HG02981 (cell line): ENCODE measurements at regions not wholly inside any gene's neighbourhood (a gene's known extent, or its start where the extent isn't known, plus 50 kb on each side); places are given as distances from the start of the nearest gene placed in this dataset.
"Not testable (repeated sequence)": the region's sequence is repeated elsewhere in the genome, so short reads cannot be mapped to it uniquely, and the experiment has no call there.

ENCODE experiments used
- ATAC-seq: cut with Tn5 transposase; IDR thresholded peaks from one replicate; pipeline ENCODE4 v1.9.1; 2021; ENCODE audit warnings: mild to moderate bottlenecking, moderate library complexity; ENCODE audit not compliant: unreplicated experiment

GRCh38 chr1:88474555-88475304 is 209.3 kb upstream of the PKN2 start:
- no peak for ATAC-seq

- no peak for ATAC-seq
These were observed 199.2 kb upstream of the PKN2 start for GRCh38 chr1:88484881-88485280.

- no peak for ATAC-seq
These were observed 195.8 kb upstream of the PKN2 start for GRCh38 chr1:88488237-88488636.

- no peak for ATAC-seq
These were observed 193.4 kb upstream of the PKN2 start for GRCh38 chr1:88490676-88491075.

- no peak for ATAC-seq
These were observed 184.4 kb upstream of the PKN2 start for GRCh38 chr1:88499671-88500070.

- no peak for ATAC-seq
These were observed 181.2 kb upstream of the PKN2 start for GRCh38 chr1:88502886-88503285.

- no peak for ATAC-seq
These were observed 180.4 kb upstream of the PKN2 start for GRCh38 chr1:88503646-88504045.

GRCh38 chr1:88504601-88505000 is 179.5 kb upstream of the PKN2 start:
- ATAC-seq, result no peak

- ATAC-seq, result no peak
These were observed 174.7 kb upstream of the PKN2 start for GRCh38 chr1:88509379-88509778.

GRCh38 chr1:88514544-88515060 is 169.5 kb upstream of the PKN2 start:
- ATAC-seq, result no peak

- ATAC-seq, result not testable (repeated sequence)
These were observed 166.6 kb upstream of the PKN2 start for GRCh38 chr1:88517499-88517898.

GRCh38 chr1:88519156-88519555 is 164.9 kb upstream of the PKN2 start:
- no peak for ATAC-seq

GRCh38 chr1:88523854-88524528 is 160.1 kb upstream of the PKN2 start:
- no peak for ATAC-seq

- no peak for ATAC-seq
These were observed 157.6 kb upstream of the PKN2 start for GRCh38 chr1:88526456-88526855.

GRCh38 chr1:88528792-88529191 is 155.3 kb upstream of the PKN2 start:
- ATAC-seq, result no peak

- ATAC-seq, result no peak
These were observed 154.5 kb upstream of the PKN2 start for GRCh38 chr1:88529581-88529980.

- ATAC-seq, result no peak
These were observed 153.8 kb upstream of the PKN2 start for GRCh38 chr1:88530246-88530645.

GRCh38 chr1:88537787-88538186 is 146.3 kb upstream of the PKN2 start:
- no peak for ATAC-seq

GRCh38 chr1:88538222-88538899 is 145.7 kb upstream of the PKN2 start:
- no peak for ATAC-seq

GRCh38 chr1:88540255-88540654 is 143.8 kb upstream of the PKN2 start:
- ATAC-seq, result no peak

- no peak for ATAC-seq
These were observed 142.5 kb upstream of the PKN2 start for GRCh38 chr1:88541596-88541995.

- no peak for ATAC-seq
These were observed 139.9 kb upstream of the PKN2 start for GRCh38 chr1:88544195-88544594.
